NCI-H69 (cell line): ENCODE measurements at regions not wholly inside any gene's neighbourhood (a gene's known extent, or its start where the extent isn't known, plus 50 kb on each side); places are given as distances from the start of the nearest gene placed in this dataset.
"Not testable (repeated sequence)": the region's sequence is repeated elsewhere in the genome, so short reads cannot be mapped to it uniquely, and the experiment has no call there.

ENCODE experiments used
- DNase-seq: peaks from one replicate; lab custom pipeline; 2025; lab: John Stamatoyannopoulos, UW

DNA sequence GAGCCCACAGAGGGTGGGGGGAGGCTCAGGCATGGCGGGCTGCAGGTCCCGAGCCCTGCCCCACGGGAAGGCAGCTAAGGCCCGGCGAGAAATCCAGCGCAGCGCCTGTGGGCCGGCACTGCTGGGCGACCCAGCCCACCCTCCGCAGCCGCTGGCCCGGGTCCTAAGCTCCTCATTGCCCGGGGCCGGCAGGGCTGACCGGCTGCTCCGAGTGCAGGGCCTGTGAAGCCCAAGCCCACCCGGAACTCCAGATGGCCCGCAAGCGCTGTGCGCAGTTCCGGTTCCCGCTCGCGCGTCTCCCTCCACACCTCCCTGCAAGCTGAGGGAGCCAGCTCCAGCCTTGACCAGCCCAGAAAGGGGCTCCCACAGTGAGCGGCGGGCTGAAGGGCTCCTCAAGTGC lies 129.8 kb upstream of the CADM1 start:
- DNase-seq, result not testable (repeated sequence)

DNA sequence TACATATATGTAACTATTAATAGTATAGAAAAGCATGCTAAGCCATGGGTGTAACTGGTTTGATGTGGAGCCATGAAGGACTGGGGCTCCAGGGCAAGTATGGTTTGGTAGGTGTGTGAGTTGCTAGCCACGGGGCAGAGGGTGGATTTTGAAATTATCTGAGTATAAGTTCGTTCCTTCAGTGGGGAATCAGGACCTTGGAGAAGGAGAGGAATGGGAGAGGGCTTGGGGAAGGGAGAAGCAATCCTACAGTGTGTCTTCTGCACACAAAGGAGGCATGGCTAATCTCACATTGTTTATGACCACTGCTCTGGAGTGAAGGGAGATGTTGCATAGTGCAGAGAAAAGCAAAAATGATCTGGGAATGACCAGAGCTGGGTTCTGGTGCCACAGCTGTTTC lies 127.8 kb upstream of the CADM1 start:
- no peak for DNase-seq

DNA sequence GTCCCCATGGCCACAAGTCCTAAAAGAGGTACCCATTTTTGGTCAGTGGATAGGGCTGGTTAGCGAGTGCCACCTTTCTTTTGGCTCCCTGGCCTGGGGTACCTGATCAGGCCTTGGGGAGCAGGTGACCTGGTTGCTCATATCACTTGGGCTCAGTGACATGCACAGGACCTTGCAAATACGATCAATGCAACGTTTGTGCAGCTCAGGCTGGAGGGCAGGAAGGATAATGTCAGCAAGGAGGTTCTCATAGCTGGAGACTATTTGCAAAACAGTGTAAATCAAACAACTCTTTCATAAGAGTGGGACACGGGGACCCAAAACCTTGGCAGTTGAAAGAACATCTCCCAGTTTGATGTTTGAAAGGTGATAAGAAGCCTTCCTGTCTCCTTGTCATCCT lies 127.4 kb upstream of the CADM1 start:
- DNase-seq, result no peak

DNA sequence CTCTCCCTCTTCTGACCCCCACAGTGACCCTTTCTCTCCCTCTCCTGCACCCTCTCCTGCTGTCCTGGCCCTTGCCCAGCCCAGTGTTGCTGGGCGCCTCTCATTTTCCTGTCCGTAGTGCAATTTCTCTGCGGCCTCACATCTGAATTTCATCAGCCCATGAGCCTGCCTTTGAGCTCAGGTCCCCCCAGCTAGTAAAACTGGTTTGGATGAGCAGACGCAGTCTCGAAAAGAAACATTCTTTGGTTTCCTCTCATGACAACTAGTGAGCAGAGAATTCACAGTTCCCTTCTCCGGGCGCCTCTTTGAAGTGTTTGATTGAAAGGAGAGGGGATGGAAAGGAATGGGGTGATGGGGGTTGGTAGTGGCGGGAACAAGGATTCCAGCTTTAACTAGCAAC lies 126.0 kb upstream of the CADM1 start:
- no peak for DNase-seq

DNA sequence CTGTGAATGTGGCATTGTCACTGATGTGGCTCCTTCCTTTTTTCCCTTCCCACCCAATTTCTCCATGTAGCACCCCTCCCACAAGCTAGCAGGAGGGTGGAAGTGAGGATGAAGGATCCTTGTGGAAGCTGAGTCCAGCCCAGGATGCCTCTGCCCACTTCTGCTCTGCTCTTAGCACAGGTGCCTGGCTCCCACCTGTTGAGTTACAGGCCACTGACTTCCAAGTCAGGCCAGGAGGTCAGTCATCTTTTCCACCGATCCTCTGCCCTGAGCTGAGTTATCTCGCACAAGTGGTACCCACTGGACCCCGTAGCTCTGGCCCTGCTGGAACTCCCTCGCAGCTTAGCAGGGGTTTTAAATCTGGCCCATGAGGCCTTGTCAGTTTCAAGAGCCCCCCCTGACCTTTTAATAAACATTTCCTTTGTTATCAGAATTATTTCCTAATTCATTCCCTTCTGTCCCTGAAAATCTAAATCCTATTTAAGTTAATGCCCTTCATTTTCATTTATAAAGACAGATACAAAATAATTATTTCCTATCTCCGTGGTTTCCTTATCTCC lies 125.3 kb upstream of the CADM1 start:
- DNase-seq, result no peak

DNA sequence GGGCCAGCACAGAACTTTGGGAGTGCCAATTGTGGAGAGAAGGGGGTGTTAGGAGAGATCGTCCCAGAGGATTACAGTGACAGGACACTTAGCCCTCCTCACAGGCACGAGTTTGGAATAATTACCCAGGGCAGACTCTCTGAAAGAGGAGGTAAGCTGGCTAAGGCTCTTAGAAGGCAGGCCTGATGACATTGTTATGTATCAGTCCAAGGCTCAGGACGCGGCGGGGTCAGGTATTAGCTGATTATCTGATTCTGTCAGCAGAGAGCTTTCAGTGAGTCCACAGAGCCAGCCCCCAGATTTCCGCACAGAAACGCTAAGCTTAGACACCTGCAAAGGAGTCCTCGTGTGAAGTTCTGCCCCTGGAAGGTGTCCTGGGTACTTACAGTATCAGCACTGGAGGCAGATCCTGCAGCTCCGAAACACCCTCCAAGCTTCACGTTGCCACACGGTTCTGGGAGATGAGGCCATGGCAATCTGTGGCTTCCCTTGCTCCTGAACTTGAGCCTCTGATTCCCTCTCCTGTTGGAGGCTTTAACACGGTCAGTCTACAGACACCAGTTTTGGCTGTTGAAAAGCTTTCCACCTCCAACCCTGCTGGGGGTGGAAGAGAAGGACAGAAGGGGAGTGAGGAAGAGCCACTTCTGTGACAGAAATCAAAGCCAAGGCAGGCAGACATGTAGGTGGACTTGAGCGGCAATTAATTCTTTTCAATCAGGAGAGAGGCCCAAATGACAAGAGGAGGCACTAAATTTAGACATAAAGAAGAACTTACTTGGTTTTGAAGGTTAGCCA lies 123.6 kb upstream of the CADM1 start:
- DNase-seq, result no peak

DNA sequence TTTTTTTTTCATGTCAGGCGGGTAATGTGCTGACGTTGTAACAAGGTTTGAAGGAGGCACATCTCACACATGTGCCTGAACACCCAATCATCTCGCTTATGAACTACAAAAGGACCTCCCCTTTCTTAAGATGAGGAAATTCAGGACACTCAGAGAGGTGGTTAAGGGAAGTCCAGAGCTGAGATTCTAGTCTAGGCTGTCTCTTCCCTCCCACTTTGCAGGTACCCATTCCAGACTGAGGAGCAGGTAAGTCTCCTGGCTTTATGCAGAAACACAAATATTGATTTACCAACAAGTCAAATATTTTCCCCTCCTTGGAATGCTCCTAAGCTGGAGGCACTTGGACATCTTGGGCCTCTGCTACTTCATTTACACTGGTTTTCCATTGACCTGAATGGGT lies 122.9 kb upstream of the CADM1 start:
- no peak for DNase-seq

DNA sequence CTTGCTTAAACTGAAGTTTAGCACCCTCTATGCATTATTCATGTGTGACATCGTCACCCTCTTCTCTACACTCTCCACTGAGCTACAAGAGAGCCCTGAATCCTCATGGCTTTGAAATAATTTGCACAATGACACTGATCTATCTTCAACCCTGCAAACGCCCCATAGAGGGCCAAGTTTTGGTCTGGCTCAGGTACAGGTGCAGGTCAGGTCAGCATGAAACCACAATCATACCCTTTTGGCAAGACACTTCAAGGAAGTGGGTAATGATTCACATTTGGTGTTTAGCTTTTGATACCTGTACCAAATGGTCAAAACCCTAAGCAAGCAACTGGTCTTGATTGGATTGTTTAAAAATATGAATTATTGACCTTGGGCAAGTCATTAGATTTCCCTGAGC lies 122.2 kb upstream of the CADM1 start:
- DNase-seq, result no peak

DNA sequence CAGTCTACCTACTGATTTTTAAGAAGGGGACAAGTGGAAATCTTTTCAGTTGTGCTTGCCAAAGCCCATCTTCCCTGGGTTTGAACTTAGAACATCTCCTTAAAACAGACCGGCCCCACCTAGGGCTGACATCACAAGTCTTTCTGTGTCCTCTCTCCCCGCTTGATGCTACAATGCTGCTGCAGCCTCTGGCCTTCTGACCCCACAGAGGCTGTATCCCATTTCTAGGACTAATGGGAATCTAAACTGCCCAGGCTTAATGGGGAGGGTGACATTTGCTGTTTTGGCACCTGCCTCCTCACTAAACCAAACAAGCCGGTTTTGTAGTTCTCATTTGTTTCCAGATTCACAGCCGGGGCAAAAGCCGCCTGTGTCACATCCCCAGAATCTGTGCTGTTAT lies 121.3 kb upstream of the CADM1 start:
- peak; percentile 37 for DNase-seq

DNA sequence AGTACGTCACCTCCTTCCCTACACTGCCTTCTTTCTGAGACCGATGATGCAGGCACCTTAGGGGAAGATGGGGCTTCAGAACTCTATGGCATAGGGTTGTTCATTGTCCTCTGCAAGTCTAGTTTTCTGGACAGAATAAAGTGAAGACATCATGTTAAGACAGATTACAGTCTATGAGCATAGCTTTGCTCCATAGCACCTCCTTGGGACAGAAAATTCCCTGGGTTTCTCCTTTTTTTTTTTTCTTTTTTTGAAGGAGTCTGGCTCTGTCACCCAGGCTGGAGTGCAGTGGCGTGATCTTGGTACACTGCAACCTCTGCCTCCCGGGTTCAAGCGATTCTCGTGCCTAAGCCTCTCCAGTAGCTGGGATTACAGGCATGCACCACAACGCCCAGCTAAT lies 119.8 kb upstream of the CADM1 start:
- DNase-seq, result no peak

DNA sequence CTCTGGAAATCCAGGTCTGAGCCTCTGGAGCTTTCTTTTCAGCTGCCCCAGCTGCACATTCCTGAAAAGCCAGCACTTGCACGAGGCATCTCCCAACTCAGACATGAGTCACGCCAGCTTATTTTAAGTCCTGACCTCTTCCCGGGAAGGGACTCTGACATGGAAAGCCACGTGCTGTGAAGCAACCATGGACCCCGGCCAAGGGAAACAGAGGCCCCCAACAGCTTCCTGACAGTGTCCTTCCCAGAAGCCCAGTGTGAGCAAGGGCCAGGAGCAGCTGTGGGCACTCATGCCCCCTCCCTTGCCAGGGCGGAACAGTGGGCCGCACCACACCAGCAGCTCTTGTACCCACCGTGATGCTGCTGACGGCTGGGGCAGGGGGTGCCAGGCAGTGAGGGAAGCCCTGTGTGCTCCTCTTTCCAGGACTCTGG lies 118.8 kb upstream of the CADM1 start:
- DNase-seq, result no peak

DNA sequence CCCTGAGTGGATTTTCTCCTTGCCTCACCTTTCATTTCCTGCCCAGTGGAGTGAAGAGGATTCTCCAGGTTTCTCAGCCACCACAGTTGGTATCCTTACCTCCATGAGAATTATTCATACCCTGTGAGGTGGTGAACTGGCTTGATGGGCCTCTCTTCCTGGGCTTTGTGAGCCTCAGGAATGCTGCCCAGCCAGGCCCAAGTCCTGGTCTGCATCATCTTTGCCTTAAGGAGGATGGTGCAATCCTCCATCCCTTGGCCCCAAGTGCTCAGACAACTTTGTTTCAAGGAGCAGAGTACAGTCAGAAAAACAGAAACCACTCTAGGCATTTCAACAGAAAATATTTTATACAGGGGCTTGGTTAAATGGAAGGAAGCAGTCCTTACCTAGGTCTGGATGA lies 114.2 kb upstream of the CADM1 start:
- DNase-seq, result no peak

DNA sequence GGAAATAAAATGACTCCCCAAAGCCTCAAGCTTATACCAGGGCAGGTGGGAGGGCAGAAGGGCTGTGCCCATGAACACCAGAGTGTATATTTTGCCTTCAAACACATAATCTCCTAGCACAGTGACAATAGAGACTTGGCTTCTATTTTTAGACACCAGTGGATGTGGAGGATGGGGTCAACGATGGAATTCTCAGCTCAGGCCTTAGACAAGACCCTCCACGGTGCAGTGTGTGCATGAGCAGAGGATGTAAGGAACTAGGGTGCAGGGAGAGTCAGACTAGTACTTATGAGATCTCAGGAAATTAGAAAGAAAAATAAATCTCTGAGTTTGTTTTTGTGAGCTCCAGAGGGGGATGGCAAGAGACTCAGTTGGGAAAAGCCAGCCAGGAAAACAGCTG lies 113.6 kb upstream of the CADM1 start:
- no peak for DNase-seq

DNA sequence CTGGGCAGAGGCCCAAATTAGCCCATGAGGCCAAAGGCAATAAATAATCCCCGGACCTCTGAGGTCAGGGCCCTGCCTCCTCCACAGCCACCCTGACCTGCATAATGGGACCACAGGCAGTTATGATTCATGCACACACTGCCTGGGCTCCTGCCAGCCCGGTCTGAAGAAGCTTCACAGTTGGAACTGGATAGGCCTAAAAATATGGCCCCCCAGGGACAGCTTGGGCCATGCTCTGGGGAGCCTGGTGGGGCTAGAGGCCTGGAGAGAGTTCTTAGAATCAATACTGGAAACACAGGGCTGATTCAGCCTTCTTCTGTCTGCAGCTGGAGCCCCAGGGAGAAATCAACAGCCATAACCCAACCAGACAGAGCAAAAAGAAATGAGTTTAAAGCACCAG lies 112.8 kb upstream of the CADM1 start:
- peak; percentile 94 for DNase-seq

DNA sequence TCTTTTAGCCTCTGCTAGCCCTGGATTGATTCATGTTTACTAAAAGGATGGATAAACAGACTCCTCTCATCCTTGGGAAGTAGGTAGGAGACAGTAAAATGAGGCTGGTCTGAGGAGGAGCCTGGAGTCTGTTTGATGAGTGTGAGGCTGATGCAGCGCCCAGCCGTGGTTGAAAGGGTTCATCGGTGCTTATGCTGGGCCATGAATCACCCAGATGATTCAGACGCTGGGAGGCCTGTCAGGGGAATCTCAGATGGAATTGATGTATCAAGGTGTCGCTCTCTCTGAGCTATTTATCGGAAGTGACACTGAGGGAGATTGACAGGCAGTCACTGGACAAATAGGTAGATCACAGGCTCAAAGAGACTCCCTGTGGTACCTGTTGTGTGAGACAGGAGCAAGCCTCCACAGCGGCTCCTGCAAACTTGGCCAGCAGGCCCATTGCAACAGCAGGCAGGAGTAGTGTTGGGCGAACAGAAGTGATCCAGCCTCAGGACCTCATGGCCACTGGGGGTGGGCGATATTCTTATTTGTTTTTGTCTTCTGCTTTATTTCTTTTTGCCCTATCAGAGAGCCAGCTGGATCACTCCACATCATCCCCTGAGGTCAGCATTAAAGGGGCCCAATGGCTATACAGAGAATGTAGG lies 109.9 kb upstream of the CADM1 start:
- peak; percentile 39 for DNase-seq

DNA sequence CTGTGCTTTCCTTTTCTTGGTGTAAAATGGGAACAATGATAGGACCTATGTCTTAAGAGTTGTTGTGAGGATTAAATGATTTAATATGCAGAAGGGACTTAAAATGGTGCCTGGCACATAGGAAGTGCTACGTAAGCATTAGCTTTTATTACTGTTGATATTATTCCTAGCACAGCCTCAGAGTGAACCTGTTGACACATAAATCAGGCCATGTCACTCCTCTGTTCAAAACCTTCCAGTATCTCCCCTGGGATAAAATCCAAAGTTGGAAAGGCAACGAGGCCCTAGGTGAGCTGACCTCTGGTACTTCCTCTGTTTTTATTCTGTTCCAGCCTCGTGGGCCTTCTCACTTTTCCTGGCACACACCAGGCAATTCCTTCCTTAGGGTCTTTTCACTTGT lies 108.8 kb upstream of the CADM1 start:
- no peak for DNase-seq

DNA sequence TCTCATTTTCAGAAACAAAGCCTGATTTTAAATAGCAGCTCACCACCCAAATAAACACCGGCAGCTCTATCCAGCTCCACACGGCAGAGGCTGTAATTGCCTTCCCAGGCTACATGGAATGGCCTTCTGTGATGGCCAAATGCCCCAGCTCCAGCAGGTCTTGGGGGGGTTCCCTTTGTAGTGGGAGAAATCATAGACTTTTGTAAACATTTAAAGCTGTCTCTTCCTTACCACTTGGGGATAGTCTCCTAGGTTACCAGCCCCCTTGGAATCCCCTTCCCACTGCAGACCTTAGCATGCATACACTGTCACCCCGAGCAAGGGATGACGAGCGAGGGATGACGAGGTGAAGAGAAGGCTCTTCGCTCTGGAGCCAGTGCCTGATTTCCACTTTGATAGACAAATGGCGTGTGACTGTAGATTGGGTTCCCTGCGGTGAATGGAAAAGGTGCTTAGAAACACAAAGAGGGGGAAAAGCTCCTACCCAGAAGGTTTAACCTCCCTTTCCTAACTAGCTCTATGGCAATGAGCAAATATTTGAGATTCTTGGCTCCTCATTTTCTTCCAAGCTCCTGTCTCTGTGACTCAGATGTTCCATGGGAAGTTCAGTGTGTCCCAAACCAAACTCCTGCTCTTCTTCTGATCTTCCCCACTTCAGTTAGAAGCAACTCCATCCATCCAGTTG lies 108.0 kb upstream of the CADM1 start:
- DNase-seq, result peak; percentile 72

DNA sequence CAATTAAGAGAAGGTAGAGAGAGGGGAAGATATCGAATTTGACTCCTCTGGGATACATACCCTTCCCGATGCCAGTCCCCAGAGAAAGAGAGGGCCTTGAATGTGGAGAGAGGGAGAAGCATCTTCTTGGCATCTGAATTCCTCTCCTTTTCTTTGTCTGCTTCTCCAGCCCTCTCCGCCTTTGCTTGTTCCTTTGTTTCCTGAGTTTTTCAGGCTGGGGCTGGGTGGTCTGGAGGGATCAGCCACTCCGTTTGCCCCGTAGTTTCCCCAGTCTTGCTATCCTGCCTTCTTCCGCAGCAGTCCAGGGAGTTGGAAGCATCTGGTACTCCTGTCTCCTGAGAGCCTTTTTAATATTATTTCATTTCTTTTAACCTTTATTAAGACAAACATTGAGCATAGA lies 107.1 kb upstream of the CADM1 start:
- no peak for DNase-seq

DNA sequence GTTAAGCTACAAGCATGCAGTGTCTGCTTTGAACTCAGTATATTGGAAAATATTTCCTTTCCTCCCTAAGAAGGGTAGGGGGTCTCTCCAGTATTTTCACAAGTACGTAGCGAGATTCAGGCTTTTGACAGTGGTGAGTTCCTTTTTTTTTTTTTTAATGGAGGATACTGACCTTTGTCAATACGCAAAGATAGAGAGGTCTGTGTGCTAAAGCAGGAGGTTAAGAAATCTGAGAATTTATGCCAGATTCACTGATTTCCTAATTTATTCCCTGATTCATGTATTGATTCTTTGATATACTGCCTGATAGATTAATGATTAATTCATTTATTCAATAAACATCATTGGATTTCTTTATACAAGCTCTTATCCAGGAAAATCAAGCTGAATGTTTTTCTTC lies 106.7 kb upstream of the CADM1 start:
- no peak for DNase-seq

DNA sequence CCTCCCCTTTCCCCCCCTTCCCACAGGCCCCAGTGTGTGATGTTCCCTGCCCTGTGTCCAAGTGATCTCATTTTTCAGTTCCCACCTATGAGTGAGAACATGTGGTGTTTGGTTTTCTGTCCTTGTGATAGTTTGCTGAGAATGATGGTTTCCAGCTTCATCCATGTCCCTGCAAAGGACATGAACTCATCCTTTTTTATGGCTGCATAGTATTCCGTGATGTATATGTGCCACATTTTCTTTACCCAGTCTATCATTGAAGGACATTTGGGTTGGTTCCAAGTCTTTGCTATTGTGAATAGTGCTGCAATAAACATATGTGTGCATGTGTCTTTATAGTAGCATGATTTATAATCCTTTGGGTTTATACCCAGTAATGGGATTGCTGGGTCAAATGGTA lies 106.0 kb upstream of the CADM1 start:
- DNase-seq, result not testable (repeated sequence)

DNA sequence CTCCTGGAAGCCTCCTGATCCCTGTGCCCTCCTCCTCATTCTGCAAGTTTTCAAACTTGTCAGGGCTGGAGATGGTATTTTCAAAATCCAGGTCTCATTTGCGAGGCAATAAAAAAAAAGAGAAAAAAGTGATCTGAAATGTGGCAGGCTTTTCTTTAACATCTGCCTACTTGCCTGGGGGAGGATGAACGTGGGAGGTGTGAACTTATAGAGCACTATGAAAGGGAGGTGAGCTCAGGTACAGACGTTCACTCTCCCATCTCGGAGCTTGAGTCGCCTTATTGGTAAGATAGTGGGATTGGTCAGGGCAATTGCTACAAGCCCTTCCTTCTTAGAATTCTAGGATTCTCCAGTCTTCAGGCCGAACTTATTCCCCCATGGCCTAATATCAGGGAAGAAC lies 104.8 kb upstream of the CADM1 start:
- no peak for DNase-seq

DNA sequence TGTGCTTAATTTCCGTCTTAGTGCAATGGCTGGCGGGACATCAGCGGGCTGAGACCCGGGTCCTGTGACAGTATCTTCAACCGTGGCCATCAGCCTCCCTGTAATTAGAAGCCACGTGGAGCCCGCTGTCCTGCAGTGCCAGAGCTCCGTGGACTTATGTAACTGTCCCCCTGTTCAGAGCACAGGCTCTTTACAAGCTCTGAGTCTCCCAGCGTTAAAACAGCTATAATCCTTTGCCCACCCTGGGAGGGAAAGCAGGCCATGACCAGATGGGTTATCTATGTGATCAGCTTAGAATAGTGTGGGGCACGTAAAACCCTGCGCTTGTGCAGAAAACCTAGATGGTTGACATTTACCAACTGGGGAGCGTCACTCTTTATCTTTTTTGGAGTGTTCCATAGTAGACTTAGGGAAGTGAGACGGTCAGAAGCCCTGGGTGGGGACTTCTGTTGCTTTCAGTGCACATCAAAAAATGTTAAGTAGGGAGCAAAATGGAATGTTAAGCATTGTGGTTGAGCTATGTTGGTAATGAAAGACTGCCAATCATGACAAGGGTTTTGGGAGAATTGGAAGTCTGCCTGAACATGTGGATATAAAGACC lies 103.5 kb upstream of the CADM1 start:
- peak; percentile 63 for DNase-seq
